Astrocyte (in vitro differentiated cells and primary cell): ENCODE measurements at regions not wholly inside any gene's neighbourhood (a gene's known extent, or its start where the extent isn't known, plus 50 kb on each side); places are given as distances from the start of the nearest gene placed in this dataset.

ENCODE experiments used
- EZH2 ChIP-seq: IDR thresholded peaks from 2 replicates; pipeline ENCODE4 v1.6.1; 2012; ENCODE audit warnings: mild to moderate bottlenecking, low read length, inconsistent platforms; ENCODE audit not compliant: insufficient read depth
- TF ChIP-seq, protein P1 (sequence below): IDR thresholded peaks from 2 replicates; pipeline ENCODE4 v1.5.1; 2011; ENCODE audit warnings: low read depth, mild to moderate bottlenecking, inconsistent platforms, low read length, moderate library complexity; ENCODE audit not compliant: insufficient read depth

DNA sequence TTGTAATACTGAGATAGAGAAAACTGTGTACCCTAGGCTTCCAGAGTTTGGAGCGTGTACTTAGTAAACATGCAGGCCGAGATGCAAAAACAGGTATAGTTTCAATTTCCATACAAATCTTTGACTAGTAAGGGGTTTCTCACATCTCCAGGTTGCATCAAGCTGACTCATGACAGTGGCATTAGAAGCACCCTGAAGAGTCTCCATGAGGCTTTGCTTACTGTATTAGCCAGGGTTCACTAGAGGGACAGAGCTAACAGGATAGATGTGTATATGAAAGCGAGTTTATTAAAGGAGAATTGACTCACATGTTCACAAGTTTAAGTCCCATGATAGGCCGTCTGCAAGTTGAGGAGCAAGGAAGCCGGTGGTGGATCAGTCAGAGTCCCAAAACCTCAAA, 275.3 kb upstream of the CDH6 start:
- TF ChIP-seq, protein P1, sequence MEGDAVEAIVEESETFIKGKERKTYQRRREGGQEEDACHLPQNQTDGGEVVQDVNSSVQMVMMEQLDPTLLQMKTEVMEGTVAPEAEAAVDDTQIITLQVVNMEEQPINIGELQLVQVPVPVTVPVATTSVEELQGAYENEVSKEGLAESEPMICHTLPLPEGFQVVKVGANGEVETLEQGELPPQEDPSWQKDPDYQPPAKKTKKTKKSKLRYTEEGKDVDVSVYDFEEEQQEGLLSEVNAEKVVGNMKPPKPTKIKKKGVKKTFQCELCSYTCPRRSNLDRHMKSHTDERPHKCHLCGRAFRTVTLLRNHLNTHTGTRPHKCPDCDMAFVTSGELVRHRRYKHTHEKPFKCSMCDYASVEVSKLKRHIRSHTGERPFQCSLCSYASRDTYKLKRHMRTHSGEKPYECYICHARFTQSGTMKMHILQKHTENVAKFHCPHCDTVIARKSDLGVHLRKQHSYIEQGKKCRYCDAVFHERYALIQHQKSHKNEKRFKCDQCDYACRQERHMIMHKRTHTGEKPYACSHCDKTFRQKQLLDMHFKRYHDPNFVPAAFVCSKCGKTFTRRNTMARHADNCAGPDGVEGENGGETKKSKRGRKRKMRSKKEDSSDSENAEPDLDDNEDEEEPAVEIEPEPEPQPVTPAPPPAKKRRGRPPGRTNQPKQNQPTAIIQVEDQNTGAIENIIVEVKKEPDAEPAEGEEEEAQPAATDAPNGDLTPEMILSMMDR = no peak
- no peak for TF ChIP-seq EZH2
